SU-DHL-6 (cell line): ENCODE measurements at regions not wholly inside any gene's neighbourhood (a gene's known extent, or its start where the extent isn't known, plus 50 kb on each side); places are given as distances from the start of the nearest gene placed in this dataset.

Experiments
- H2AFZ ChIP-seq: fragments of 200-600 bp; sonication (generic); 2 replicates; pipeline ENCODE4 v1.6.1; 2014; ENCODE audit warnings: low read depth, mild to moderate bottlenecking, moderate library complexity, mixed read lengths, antibody characterized with exemption, low read length; ENCODE audit not compliant: severe bottlenecking
- H3F3A ChIP-seq: fragments of 200-600 bp; shearing (Covaris generic); 2 replicates; pipeline ENCODE4 v1.6.0; 2016; ENCODE audit warnings: antibody characterized with exemption, mild to moderate bottlenecking; ENCODE audit not compliant: insufficient read depth
- H3K27ac ChIP-seq: fragments of 200-600 bp; sonication (generic); 2 replicates; pipeline ENCODE4 v1.5.1; 2016; ENCODE audit warnings: low read depth, mild to moderate bottlenecking, low read length, moderate library complexity, mixed read lengths
- H3K27me3 ChIP-seq: fragments of 200-600 bp; sonication (generic), shearing (Covaris generic); 2 replicates; pipeline ENCODE4 v1.6.0; 2014; ENCODE audit warnings: mild to moderate bottlenecking, low read length
- H3K36me3 ChIP-seq: fragments of 200-600 bp; sonication (generic); 2 replicates; pipeline ENCODE4 v1.6.1; 2014; ENCODE audit warnings: mild to moderate bottlenecking, low read length, mixed read lengths
- H3K4me2 ChIP-seq: fragments of 300-600, 200-600 bp; shearing (Covaris generic), sonication (generic); 2 replicates; pipeline ENCODE4 v1.6.0; 2014; ENCODE audit warnings: low read length, low read depth, mild to moderate bottlenecking; ENCODE audit not compliant: poor library complexity, severe bottlenecking
- H3K4me3 ChIP-seq: fragments of 200-600 bp; sonication (generic); 2 replicates; pipeline ENCODE4 v1.5.1; 2014; ENCODE audit warnings: antibody characterized with exemption, low read length, mild to moderate bottlenecking, mixed read lengths; ENCODE audit not compliant: insufficient read depth, poor library complexity, severe bottlenecking
- H3K79me2 ChIP-seq: fragments of 200-600 bp; sonication (generic); 2 replicates; pipeline ENCODE4 v1.6.1; 2014; ENCODE audit warnings: mild to moderate bottlenecking, low read length, moderate library complexity; ENCODE audit not compliant: insufficient read depth
- H3K9ac ChIP-seq: fragments of 200-600 bp; sonication (generic); 2 replicates; pipeline ENCODE4 v1.7.0; 2014; ENCODE audit warnings: mild to moderate bottlenecking, low read length
- H3K9me2 ChIP-seq: fragments of 200-600 bp; sonication (generic); replicated peaks from 2 replicates; pipeline ENCODE4 v1.6.1; 2014; ENCODE audit warnings: low read length; ENCODE audit not compliant: insufficient read depth
- H3K9me3 ChIP-seq: fragments of 200-600 bp; sonication (generic); 2 replicates; pipeline ENCODE4 v1.6.1; 2014; ENCODE audit warnings: low read length, mixed read lengths; ENCODE audit not compliant: insufficient read depth
- H4K20me1 ChIP-seq: fragments of 200-600 bp; sonication (generic); 2 replicates; pipeline ENCODE4 v1.6.1; 2014; ENCODE audit warnings: low read depth, mild to moderate bottlenecking, antibody characterized with exemption, low read length, moderate library complexity, mixed read lengths
- CTCF ChIP-seq: fragments of 200-600 bp; sonication (generic); IDR thresholded peaks from one replicate; pipeline ENCODE4 v1.5.1; 2017; ENCODE audit warnings: antibody characterized with exemption, mild to moderate bottlenecking, low read length, moderate library complexity; ENCODE audit not compliant: insufficient read depth, poor library complexity, severe bottlenecking
- EZH2phosphoT487 ChIP-seq: fragments of 200-600 bp; sonication (generic), shearing (Covaris generic); conservative IDR thresholded peaks from 2 replicates; pipeline ENCODE4 v1.6.1; 2018; ENCODE audit warnings: mild to moderate bottlenecking, antibody characterized with exemption, low read length, moderate library complexity, mixed read lengths

GRCh38 chr7:142308918-142309317, 51.1 kb upstream of the PRSS58 start:
- TF ChIP-seq CTCF (no peak), EZH2phosphoT487 (no peak)
- no peaks in the 10 kb centered on the region for H3F3A ChIP-seq
- H2AFZ ChIP-seq: no peak overlapping the region
- no peaks in the 10 kb centered on the region for H3K9me2 ChIP-seq
- H3K79me2 ChIP-seq: no peaks in the 10 kb centered on the region
- no peaks in the 10 kb centered on the region for H3K27me3 ChIP-seq
- H3K9ac ChIP-seq: no peak overlapping the region
- no peak overlapping the region for H3K4me2 ChIP-seq
- H3K4me3 ChIP-seq: no peak overlapping the region
- no peaks in the 10 kb centered on the region for H3K9me3 ChIP-seq
- H3K36me3 ChIP-seq: no peaks in the 10 kb centered on the region
- H4K20me1 ChIP-seq: no peaks in the 10 kb centered on the region
- no peak overlapping the region for H3K27ac ChIP-seq

GRCh38 chr7:142308326-142308725, 50.5 kb upstream of the PRSS58 start:
- Histone ChIP-seq H3K36me3 (no peaks in the 10 kb centered on the region), H3F3A (no peaks in the 10 kb centered on the region), H3K79me2 (no peaks in the 10 kb centered on the region), H3K27me3 (no peaks in the 10 kb centered on the region), H3K9me3 (no peaks in the 10 kb centered on the region), H3K4me3 (no peak overlapping the region), H3K4me2 (no peak overlapping the region), H3K9ac (no peak overlapping the region), H3K9me2 (no peaks in the 10 kb centered on the region), H2AFZ (no peak overlapping the region), H4K20me1 (no peaks in the 10 kb centered on the region), H3K27ac (no peak overlapping the region)
- TF ChIP-seq CTCF (no peak), EZH2phosphoT487 (no peak)
